ENCODE measurements at regions not wholly inside any gene's neighbourhood (a gene's known extent, or its start where the extent isn't known, plus 50 kb on each side); places are given as distances from the start of the nearest gene placed in this dataset.

DNA sequence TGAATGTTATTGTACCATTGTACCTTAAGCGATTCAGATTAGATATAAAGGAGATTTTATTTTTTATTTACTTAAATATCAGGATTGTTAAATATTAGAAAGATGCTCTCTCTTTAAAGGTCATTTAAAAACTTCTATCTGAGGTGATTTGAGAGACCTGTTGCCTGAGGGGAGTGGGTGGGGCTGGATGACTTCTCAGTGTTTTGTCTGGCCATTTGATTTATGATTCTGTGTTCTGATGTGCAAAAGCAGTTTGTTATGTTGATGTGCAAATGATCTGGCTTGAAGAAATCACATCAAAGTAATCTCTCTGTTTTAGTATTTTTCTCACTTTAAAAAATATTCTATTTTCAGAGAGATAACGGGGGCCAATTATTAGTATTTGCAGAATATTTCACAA is 370.8 kb downstream of the NUP35 start:
- no peak for DNase-seq
- H3K9me3 ChIP-seq (ENCODE audit: control insufficient read depth in 2 of 3, insufficient read depth in 1 of 3, low read length in 3 of 3), result no peaks in the 10 kb centered on the region
- H3K9ac ChIP-seq (ENCODE audit: low read length in 3 of 3), result no peak overlapping the region
- no peak for FAIRE-seq
- intact Hi-C loops (cut with DNase I), result no loop called here
- TF ChIP-seq, protein P1, sequence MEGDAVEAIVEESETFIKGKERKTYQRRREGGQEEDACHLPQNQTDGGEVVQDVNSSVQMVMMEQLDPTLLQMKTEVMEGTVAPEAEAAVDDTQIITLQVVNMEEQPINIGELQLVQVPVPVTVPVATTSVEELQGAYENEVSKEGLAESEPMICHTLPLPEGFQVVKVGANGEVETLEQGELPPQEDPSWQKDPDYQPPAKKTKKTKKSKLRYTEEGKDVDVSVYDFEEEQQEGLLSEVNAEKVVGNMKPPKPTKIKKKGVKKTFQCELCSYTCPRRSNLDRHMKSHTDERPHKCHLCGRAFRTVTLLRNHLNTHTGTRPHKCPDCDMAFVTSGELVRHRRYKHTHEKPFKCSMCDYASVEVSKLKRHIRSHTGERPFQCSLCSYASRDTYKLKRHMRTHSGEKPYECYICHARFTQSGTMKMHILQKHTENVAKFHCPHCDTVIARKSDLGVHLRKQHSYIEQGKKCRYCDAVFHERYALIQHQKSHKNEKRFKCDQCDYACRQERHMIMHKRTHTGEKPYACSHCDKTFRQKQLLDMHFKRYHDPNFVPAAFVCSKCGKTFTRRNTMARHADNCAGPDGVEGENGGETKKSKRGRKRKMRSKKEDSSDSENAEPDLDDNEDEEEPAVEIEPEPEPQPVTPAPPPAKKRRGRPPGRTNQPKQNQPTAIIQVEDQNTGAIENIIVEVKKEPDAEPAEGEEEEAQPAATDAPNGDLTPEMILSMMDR (IDR thresholded peaks at IDR 0.05; ENCODE audit: borderline replicate concordance, extremely low read depth, insufficient read depth), result no peak
- no peak overlapping the region for H3K27ac ChIP-seq (ENCODE audit: low read depth in 2 of 2, low read length in 2 of 2)
- no peaks in the 10 kb centered on the region for H3K27me3 ChIP-seq (ENCODE audit: control insufficient read depth, insufficient read depth, low read length)
- no peak overlapping the region for H3K4me3 ChIP-seq (ENCODE audit: low read length in 3 of 3)
- no peaks in the 10 kb centered on the region for H3K36me3 ChIP-seq (ENCODE audit: control insufficient read depth in 2 of 3, insufficient read depth in 3 of 3, low read length in 3 of 3)
- H3K4me1 ChIP-seq (ENCODE audit: control insufficient read depth in 2 of 3, insufficient read depth in 2 of 3, low read depth in 1 of 3, low read length in 3 of 3), result no peaks in the 10 kb centered on the region

DNA sequence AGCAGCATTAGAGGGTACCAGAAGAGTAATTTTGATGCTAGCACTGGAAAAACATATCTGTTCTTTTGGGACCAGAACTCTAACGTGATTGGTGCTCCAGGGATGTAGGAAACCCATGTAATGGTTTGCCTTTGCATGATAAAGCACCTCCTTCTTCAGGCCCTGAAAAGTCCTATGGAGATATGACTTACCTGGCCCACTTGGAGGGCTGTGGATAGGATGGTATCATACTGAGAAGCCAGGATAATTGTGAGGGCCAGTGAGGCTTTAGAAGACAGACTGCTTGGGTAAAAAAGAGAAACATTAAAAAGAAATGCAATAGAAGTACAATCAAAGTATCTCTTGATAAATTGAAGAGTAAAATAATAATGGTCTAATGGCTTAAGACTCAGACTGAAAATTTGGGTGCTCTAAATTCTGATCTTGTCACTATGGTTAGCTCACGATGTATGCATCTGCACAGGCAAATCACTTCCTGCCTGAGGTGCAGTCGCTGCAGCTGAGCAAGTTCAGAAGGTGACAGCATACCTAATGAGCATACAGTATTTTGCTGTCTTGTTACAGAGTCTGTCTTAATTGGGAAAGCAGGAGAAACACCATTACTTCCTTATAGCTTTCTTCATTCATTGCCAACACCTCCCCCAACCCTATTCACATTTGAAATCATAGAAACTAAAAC is 371.5 kb downstream of the NUP35 start:
- Histone ChIP-seq H3K9me3 (ENCODE audit: control insufficient read depth in 2 of 3, insufficient read depth in 1 of 3, low read length in 3 of 3) (peaks cover 0 to 4% (median 0%) of the 10 kb centered on the region in 3 donors), H3K36me3 (ENCODE audit: control insufficient read depth in 2 of 3, insufficient read depth in 3 of 3, low read length in 3 of 3) (no peaks in the 10 kb centered on the region), H3K4me3 (ENCODE audit: low read length in 3 of 3) (no peak overlapping the region), H3K27me3 (ENCODE audit: control insufficient read depth, insufficient read depth, low read length) (no peaks in the 10 kb centered on the region), H3K9ac (ENCODE audit: low read length in 3 of 3) (no peak overlapping the region), H3K27ac (ENCODE audit: low read depth in 2 of 2, low read length in 2 of 2) (no peak overlapping the region), H3K4me1 (ENCODE audit: control insufficient read depth in 2 of 3, insufficient read depth in 2 of 3, low read depth in 1 of 3, low read length in 3 of 3) (no peaks in the 10 kb centered on the region)
- DNase-seq (no peak), FAIRE-seq (no peak)
- intact Hi-C loops (cut with DNase I), result no loop called here
- TF ChIP-seq, protein P1 (IDR thresholded peaks at IDR 0.05; ENCODE audit: borderline replicate concordance, extremely low read depth, insufficient read depth), result no peak

DNA sequence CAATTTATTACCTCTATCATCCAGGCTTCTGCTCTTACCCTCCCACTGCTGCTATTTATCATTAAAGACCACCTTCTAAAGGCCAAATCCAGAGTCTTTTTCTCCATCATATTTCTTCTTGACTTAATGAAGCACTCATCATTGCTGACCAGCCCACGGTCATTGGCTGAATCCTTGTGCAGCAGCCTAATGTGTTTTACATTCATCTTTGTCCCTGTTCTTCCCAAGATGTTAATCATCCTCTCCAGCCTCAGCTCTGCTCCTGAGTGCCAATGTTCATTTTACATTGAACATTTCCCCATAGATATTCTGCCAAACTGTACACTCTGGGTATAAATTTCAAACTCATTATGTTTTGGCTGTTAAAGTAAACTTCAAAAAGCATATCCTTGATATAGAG is 373.6 kb downstream of the NUP35 start:
- no peaks in the 10 kb centered on the region for H3K4me1 ChIP-seq (ENCODE audit: control insufficient read depth in 2 of 3, insufficient read depth in 2 of 3, low read depth in 1 of 3, low read length in 3 of 3)
- no peak overlapping the region for H3K27ac ChIP-seq (ENCODE audit: low read depth in 2 of 2, low read length in 2 of 2)
- H3K4me3 ChIP-seq (ENCODE audit: low read length in 3 of 3), result no peak overlapping the region
- TF ChIP-seq, protein P1 (IDR thresholded peaks at IDR 0.05; ENCODE audit: borderline replicate concordance, extremely low read depth, insufficient read depth), result no peak
- no peaks in the 10 kb centered on the region for H3K36me3 ChIP-seq (ENCODE audit: control insufficient read depth in 2 of 3, insufficient read depth in 3 of 3, low read length in 3 of 3)
- H3K9ac ChIP-seq (ENCODE audit: low read length in 3 of 3), result no peak overlapping the region
- intact Hi-C loops (cut with DNase I), result no loop called here
- no peak for FAIRE-seq
- no peak for DNase-seq
- H3K9me3 ChIP-seq (ENCODE audit: control insufficient read depth in 2 of 3, insufficient read depth in 1 of 3, low read length in 3 of 3), result peaks cover 0 to 4% (median 0%) of the 10 kb centered on the region in 3 donors
- H3K27me3 ChIP-seq (ENCODE audit: control insufficient read depth, insufficient read depth, low read length), result no peaks in the 10 kb centered on the region

- FAIRE-seq, result no peak
Measured at GRCh38 chr2:183505911-183506310, 381.7 kb downstream of the NUP35 start.

More at GRCh38 chr2:183505911-183506310, 381.7 kb downstream of the NUP35 start:
- no peaks in the 10 kb centered on the region for H3K36me3 ChIP-seq (ENCODE audit: control insufficient read depth in 2 of 3, insufficient read depth in 3 of 3, low read length in 3 of 3)
- H3K27ac ChIP-seq (ENCODE audit: low read depth in 2 of 2, low read length in 2 of 2), result no peak overlapping the region
- H3K27me3 ChIP-seq (ENCODE audit: control insufficient read depth, insufficient read depth, low read length), result no peaks in the 10 kb centered on the region
- no peak for DNase-seq
- H3K4me1 ChIP-seq (ENCODE audit: control insufficient read depth in 2 of 3, insufficient read depth in 2 of 3, low read depth in 1 of 3, low read length in 3 of 3), result no peaks in the 10 kb centered on the region
- H3K4me3 ChIP-seq (ENCODE audit: low read length in 3 of 3), result no peak overlapping the region
- H3K9ac ChIP-seq (ENCODE audit: low read length in 3 of 3), result no peak overlapping the region
- intact Hi-C loops (cut with DNase I), result no loop called here
- no peaks in the 10 kb centered on the region for H3K9me3 ChIP-seq (ENCODE audit: control insufficient read depth in 2 of 3, insufficient read depth in 1 of 3, low read length in 3 of 3)
- TF ChIP-seq, protein P1 (IDR thresholded peaks at IDR 0.05; ENCODE audit: borderline replicate concordance, extremely low read depth, insufficient read depth), result no peak
